Stomach (tissue), 4 donors: ENCODE measurements at regions not wholly inside any gene's neighbourhood (a gene's known extent, or its start where the extent isn't known, plus 50 kb on each side); places are given as distances from the start of the nearest gene placed in this dataset.

Source experiments
- CTCF ChIP-seq, 7 experiments: fragments of 450-650 bp in 4 of 7; fragments of 200-600 bp in 3 of 7; sonication (generic) in 3 of 7; IDR thresholded peaks; one replicate each; pipeline ENCODE4 v1.5.1; 2016 to 2019; ENCODE audit warnings: antibody characterized with exemption in 7 of 7, control low read depth in 2 of 7, mild to moderate bottlenecking in 1 of 7
- EP300 ChIP-seq: sonication (generic); formaldehyde crosslinking; IDR thresholded peaks from one replicate; pipeline ENCODE4 v1.6.1; 2017; ENCODE audit warnings: antibody characterized with exemption
- POLR2A ChIP-seq, 4 donors: fragments of 450-650 bp; IDR thresholded peaks; one replicate each; pipeline ENCODE4 v1.6.1; 2016; ENCODE audit warnings: antibody characterized with exemption in 4 of 4, control low read depth in 2 of 4, mild to moderate bottlenecking in 1 of 4, moderate library complexity in 1 of 4
- POLR2AphosphoS5 ChIP-seq, 3 donors: sonication (generic); formaldehyde crosslinking; IDR thresholded peaks; one replicate each; pipeline ENCODE4 v1.6.1; 2016; ENCODE audit warnings: antibody characterized with exemption in 3 of 3

GRCh38 chr1:234975941-234976860 is 152.4 kb downstream of the TOMM20 start:
- TF ChIP-seq CTCF (IDR thresholded peaks at IDR 0.05) = no peak
- TF ChIP-seq POLR2AphosphoS5 (IDR thresholded peaks at IDR 0.05) = no peak
- TF ChIP-seq POLR2A (IDR thresholded peaks at IDR 0.05) = no peak
- no peak for TF ChIP-seq EP300
